GM19395 (cell line): ENCODE measurements at regions not wholly inside any gene's neighbourhood (a gene's known extent, or its start where the extent isn't known, plus 50 kb on each side); places are given as distances from the start of the nearest gene placed in this dataset.
"Not testable (repeated sequence)": the region's sequence is repeated elsewhere in the genome, so short reads cannot be mapped to it uniquely, and the experiment has no call there.

Experiments
- ATAC-seq: cut with Tn5 transposase; IDR thresholded peaks from one replicate; pipeline ENCODE4 v1.9.1; 2021; ENCODE audit warnings: mild to moderate bottlenecking, moderate library complexity; ENCODE audit not compliant: unreplicated experiment

- no peak for ATAC-seq
These were observed 339.2 kb upstream of the ADARB2 start for GRCh38 chr10:2076528-2076927.

- ATAC-seq: no peak
These were observed 329.7 kb upstream of the ADARB2 start for GRCh38 chr10:2067015-2067414.

GRCh38 chr10:2054728-2055127, 317.4 kb upstream of the ADARB2 start:
- ATAC-seq: no peak

GRCh38 chr10:2053805-2054204, 316.5 kb upstream of the ADARB2 start:
- ATAC-seq: no peak

GRCh38 chr10:2051108-2051507, 313.8 kb upstream of the ADARB2 start:
- ATAC-seq: no peak

- no peak for ATAC-seq
These were observed 312.2 kb upstream of the ADARB2 start for GRCh38 chr10:2049560-2049959.

GRCh38 chr10:2048337-2048973, 311.1 kb upstream of the ADARB2 start:
- no peak for ATAC-seq

GRCh38 chr10:2047679-2048078, 310.4 kb upstream of the ADARB2 start:
- ATAC-seq: no peak

- ATAC-seq: no peak
These were observed 306.1 kb upstream of the ADARB2 start for GRCh38 chr10:2043379-2043778.

GRCh38 chr10:2038036-2038435, 300.7 kb upstream of the ADARB2 start:
- ATAC-seq: no peak

GRCh38 chr10:2037246-2037645, 299.9 kb upstream of the ADARB2 start:
- ATAC-seq: no peak

- no peak for ATAC-seq
These were observed 298.9 kb upstream of the ADARB2 start for GRCh38 chr10:2036209-2036608.

- no peak for ATAC-seq
These were observed 292.7 kb upstream of the ADARB2 start for GRCh38 chr10:2030046-2030445.

GRCh38 chr10:2026936-2027335, 289.6 kb upstream of the ADARB2 start:
- ATAC-seq: no peak

GRCh38 chr10:2024750-2025149, 287.4 kb upstream of the ADARB2 start:
- not testable (repeated sequence) for ATAC-seq

GRCh38 chr10:2023687-2024086, 286.4 kb upstream of the ADARB2 start:
- no peak for ATAC-seq

- no peak for ATAC-seq
These were observed 285.1 kb upstream of the ADARB2 start for GRCh38 chr10:2022401-2022800.

GRCh38 chr10:2020836-2021235, 283.5 kb upstream of the ADARB2 start:
- no peak for ATAC-seq

GRCh38 chr10:2019803-2020202, 282.5 kb upstream of the ADARB2 start:
- no peak for ATAC-seq

GRCh38 chr10:2019281-2019680, 282.0 kb upstream of the ADARB2 start:
- no peak for ATAC-seq

GRCh38 chr10:2014541-2014940, 277.2 kb upstream of the ADARB2 start:
- no peak for ATAC-seq

- no peak for ATAC-seq
These were observed 274.9 kb upstream of the ADARB2 start for GRCh38 chr10:2012209-2012608.

- ATAC-seq: no peak
These were observed 273.9 kb upstream of the ADARB2 start for GRCh38 chr10:2011106-2011716.
